Uterus (tissue), 2 donors: ENCODE measurements at regions not wholly inside any gene's neighbourhood (a gene's known extent, or its start where the extent isn't known, plus 50 kb on each side); places are given as distances from the start of the nearest gene placed in this dataset.

Experiments
- POLR2A ChIP-seq, 2 donors: fragments of 450-650 bp; IDR thresholded peaks; one replicate each; pipeline ENCODE4 v1.6.1; 2016; ENCODE audit warnings: antibody characterized with exemption in 2 of 2, mild to moderate bottlenecking in 1 of 2, moderate library complexity in 1 of 2
- TF ChIP-seq, protein P1 (sequence below), 4 experiments: fragments of 200-600 bp in 2 of 4; fragments of 450-650 bp in 2 of 4; sonication (generic) in 2 of 4; IDR thresholded peaks; one replicate each; pipeline ENCODE4 v1.5.1; 2016 to 2019; ENCODE audit warnings: antibody characterized with exemption in 4 of 4, mild to moderate bottlenecking in 2 of 4, moderate library complexity in 1 of 4

DNA sequence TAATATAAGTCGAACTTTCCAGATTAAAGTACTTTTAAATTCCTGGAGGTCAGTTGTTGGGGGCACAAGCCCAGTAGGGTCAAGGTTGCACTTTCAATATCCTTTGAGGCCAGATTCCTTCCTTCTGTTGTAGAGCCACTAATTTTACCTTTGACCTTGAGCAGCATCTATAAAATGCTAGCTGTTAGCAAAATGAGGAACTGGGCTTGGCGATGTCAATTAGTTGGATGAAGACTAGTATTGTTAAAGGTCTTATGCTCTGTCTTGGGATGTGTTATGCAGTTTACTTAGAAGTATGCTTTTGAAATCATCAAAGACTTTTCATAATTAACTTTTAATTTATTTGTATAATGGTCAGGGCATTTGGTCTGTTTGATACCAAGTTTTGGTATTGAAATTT lies 425.9 kb upstream of the PROX1 start:
- TF ChIP-seq, protein P1, sequence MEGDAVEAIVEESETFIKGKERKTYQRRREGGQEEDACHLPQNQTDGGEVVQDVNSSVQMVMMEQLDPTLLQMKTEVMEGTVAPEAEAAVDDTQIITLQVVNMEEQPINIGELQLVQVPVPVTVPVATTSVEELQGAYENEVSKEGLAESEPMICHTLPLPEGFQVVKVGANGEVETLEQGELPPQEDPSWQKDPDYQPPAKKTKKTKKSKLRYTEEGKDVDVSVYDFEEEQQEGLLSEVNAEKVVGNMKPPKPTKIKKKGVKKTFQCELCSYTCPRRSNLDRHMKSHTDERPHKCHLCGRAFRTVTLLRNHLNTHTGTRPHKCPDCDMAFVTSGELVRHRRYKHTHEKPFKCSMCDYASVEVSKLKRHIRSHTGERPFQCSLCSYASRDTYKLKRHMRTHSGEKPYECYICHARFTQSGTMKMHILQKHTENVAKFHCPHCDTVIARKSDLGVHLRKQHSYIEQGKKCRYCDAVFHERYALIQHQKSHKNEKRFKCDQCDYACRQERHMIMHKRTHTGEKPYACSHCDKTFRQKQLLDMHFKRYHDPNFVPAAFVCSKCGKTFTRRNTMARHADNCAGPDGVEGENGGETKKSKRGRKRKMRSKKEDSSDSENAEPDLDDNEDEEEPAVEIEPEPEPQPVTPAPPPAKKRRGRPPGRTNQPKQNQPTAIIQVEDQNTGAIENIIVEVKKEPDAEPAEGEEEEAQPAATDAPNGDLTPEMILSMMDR (IDR thresholded peaks at IDR 0.05): no peak
- no peak for TF ChIP-seq POLR2A (IDR thresholded peaks at IDR 0.05)
